CD4-positive, alpha-beta memory T cell (primary cell): ENCODE measurements at regions not wholly inside any gene's neighbourhood (a gene's known extent, or its start where the extent isn't known, plus 50 kb on each side); places are given as distances from the start of the nearest gene placed in this dataset.

Experiments
- CTCF ChIA-PET: fragments of 350-600 bp; sonication (Branson Sonifier 250); formaldehyde crosslinking; loops from one replicate; lab custom pipeline; 2021; ENCODE audit warnings: inconsistent platforms; ENCODE audit not compliant: partially characterized antibody; lab: Charles Lee
- POLR2A ChIA-PET: fragments of 350-600 bp; sonication (Branson Sonifier 250); formaldehyde crosslinking; loops from one replicate; lab custom pipeline; 2021; ENCODE audit not compliant: partially characterized antibody; lab: Charles Lee
- DNase-seq, 5 donors: peaks; one replicate each; pipeline versions ENCODE4 v3.0.0 to v3.0.0-alpha.2; 2020 to 2022; ENCODE audit warnings: mixed read lengths in 1 of 5
- H3K27ac ChIP-seq: one replicate; pipeline ENCODE4 v1.7.0; 2013; ENCODE audit warnings: low read depth, low read length
- H3K27me3 ChIP-seq: 2 replicates; pipeline ENCODE4 v1.7.0; 2013; ENCODE audit warnings: mild to moderate bottlenecking, low read length, moderate library complexity; ENCODE audit not compliant: insufficient read depth
- H3K36me3 ChIP-seq: 2 replicates; pipeline ENCODE4 v1.7.0; 2013; ENCODE audit warnings: mild to moderate bottlenecking, low read length, moderate library complexity; ENCODE audit not compliant: insufficient read depth
- H3K4me1 ChIP-seq: 2 replicates; pipeline ENCODE4 v1.7.0; 2013; ENCODE audit warnings: mild to moderate bottlenecking, low read length, moderate library complexity; ENCODE audit not compliant: insufficient read depth
- H3K4me3 ChIP-seq, 2 donors: one replicate each; pipeline ENCODE4 v1.7.0; 2013; ENCODE audit warnings: low read length in 2 of 2, mild to moderate bottlenecking in 1 of 2
- H3K9me3 ChIP-seq, 2 donors: one replicate each; pipeline ENCODE4 v1.7.0; 2013; ENCODE audit warnings: low read length in 2 of 2, control low read depth in 1 of 2; ENCODE audit not compliant: control insufficient read depth in 1 of 2
- H3K27ac Mint-ChIP-seq, 7 donors: one replicate each; pipeline ENCODE4 v1.8.0; 2020 to 2021; ENCODE audit warnings: mixed read lengths in 7 of 7, mild to moderate bottlenecking in 6 of 7, inconsistent platforms in 3 of 7, moderate library complexity in 3 of 7
- H3K27me3 Mint-ChIP-seq, 2 donors: one replicate each; pipeline ENCODE4 v1.8.0; 2020 to 2021; ENCODE audit warnings: mixed read lengths in 2 of 2
- H3K36me3 Mint-ChIP-seq, 2 donors: one replicate each; pipeline ENCODE4 v1.8.0; 2020 to 2021; ENCODE audit warnings: mixed read lengths in 2 of 2, inconsistent platforms in 1 of 2, mild to moderate bottlenecking in 1 of 2
- H3K4me1 Mint-ChIP-seq, 4 donors: one replicate each; pipeline ENCODE4 v1.8.0; 2020 to 2021; ENCODE audit warnings: mixed read lengths in 4 of 4, mild to moderate bottlenecking in 1 of 4
- H3K4me3 Mint-ChIP-seq, 8 donors: one replicate each; pipeline ENCODE4 v1.8.0; 2020 to 2021; ENCODE audit warnings: mixed read lengths in 8 of 8, mild to moderate bottlenecking in 7 of 8, moderate library complexity in 6 of 8, inconsistent platforms in 3 of 8
- H3K9me3 Mint-ChIP-seq, 8 donors: one replicate each; pipeline ENCODE4 v1.8.0; 2020 to 2021; ENCODE audit warnings: mixed read lengths in 8 of 8, mild to moderate bottlenecking in 5 of 8, inconsistent platforms in 3 of 8, moderate library complexity in 1 of 8
- intact Hi-C: fragments of 100-400 bp; cut with micrococcal nuclease; formaldehyde crosslinking; loops from one replicate; pipeline ENCODE4 v1.15.1; 2023

- intact Hi-C loops: no loop called here
Observed at GRCh38 chr6:113078791-113079190, 731.7 kb downstream of the RFPL4B start.

GRCh38 chr6:113082745-113083144 is 735.6 kb downstream of the RFPL4B start:
- Histone ChIP-seq H3K9me3 (peaks cover 0 to 3% of the 10 kb centered on the region in 2 donors), H3K4me3 (no peak overlapping the region), H3K4me1 (no peaks in the 10 kb centered on the region), H3K27ac (no peak overlapping the region), H3K36me3 (no peaks in the 10 kb centered on the region), H3K27me3 (no peaks in the 10 kb centered on the region)
- Mint-ChIP-seq H3K36me3 (no peaks in the 10 kb centered on the region), H3K27me3 (no peaks in the 10 kb centered on the region), H3K27ac (no peak overlapping the region), H3K4me3 (no peak overlapping the region), H3K4me1 (no peaks in the 10 kb centered on the region), H3K9me3 (peaks cover 0 to 9% (median 3%) of the 10 kb centered on the region in 8 donors)
- ChIA-PET POLR2A (no interaction called here), CTCF (no interaction called here)
- intact Hi-C loops: no loop called here
- no peak for DNase-seq

More at GRCh38 chr6:113078791-113079190, 731.7 kb downstream of the RFPL4B start:
- Histone ChIP-seq H3K4me1 (no peaks in the 10 kb centered on the region), H3K27me3 (no peaks in the 10 kb centered on the region), H3K9me3 (no peaks in the 10 kb centered on the region), H3K27ac (no peak overlapping the region), H3K4me3 (no peak overlapping the region), H3K36me3 (no peaks in the 10 kb centered on the region)
- Mint-ChIP-seq H3K9me3 (peaks cover 0 to 14% (median 4%) of the 10 kb centered on the region in 8 donors), H3K4me1 (no peaks in the 10 kb centered on the region), H3K36me3 (no peaks in the 10 kb centered on the region), H3K27me3 (no peaks in the 10 kb centered on the region), H3K4me3 (no peak overlapping the region), H3K27ac (no peak overlapping the region)
- ChIA-PET POLR2A (no interaction called here), CTCF (no interaction called here)
- no peak for DNase-seq

- Mint-ChIP-seq H3K36me3 (no peaks in the 10 kb centered on the region), H3K9me3 (peaks cover 0 to 10% (median 1%) of the 10 kb centered on the region in 8 donors), H3K27me3 (no peaks in the 10 kb centered on the region), H3K4me3 (no peak overlapping the region), H3K27ac (no peak overlapping the region), H3K4me1 (no peaks in the 10 kb centered on the region)
- ChIA-PET POLR2A (no interaction called here), CTCF (no interaction called here)
- intact Hi-C loops: no loop called here
- H3K27ac ChIP-seq: no peak overlapping the region
- peaks cover 0 to 4% of the 10 kb centered on the region in 2 donors for H3K9me3 ChIP-seq
- H3K36me3 ChIP-seq: no peaks in the 10 kb centered on the region
- no peaks in the 10 kb centered on the region for H3K4me1 ChIP-seq
- H3K27me3 ChIP-seq: no peaks in the 10 kb centered on the region
- no peak for DNase-seq
- no peak overlapping the region for H3K4me3 ChIP-seq
Observed at GRCh38 chr6:113083947-113084346, 736.8 kb downstream of the RFPL4B start.

DNA sequence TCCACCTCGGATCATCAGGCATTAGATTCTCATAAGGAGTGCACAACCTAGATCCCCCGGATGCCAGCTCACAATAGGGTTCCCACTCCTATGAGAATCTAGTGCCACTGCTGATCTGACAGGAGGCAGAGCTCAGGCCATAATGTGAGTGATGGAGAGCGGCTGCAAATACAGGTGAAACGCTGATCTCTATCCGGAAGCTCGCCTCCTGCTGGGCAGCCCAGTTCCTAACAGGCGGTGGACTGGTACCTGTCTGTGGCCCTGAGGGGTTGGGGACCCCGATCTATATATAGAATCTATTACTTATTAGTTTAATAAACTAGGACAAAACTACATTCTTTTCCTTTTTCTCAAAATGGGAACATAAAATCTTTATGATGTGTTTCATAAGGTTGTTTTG is 741.9 kb downstream of the RFPL4B start:
- Mint-ChIP-seq H3K36me3 (no peaks in the 10 kb centered on the region), H3K27me3 (no peaks in the 10 kb centered on the region), H3K4me1 (no peaks in the 10 kb centered on the region), H3K4me3 (no peak overlapping the region), H3K27ac (no peak overlapping the region), H3K9me3 (peaks cover 0 to 10% (median 2%) of the 10 kb centered on the region in 8 donors)
- intact Hi-C loops: no loop called here
- Histone ChIP-seq H3K27me3 (no peaks in the 10 kb centered on the region), H3K4me1 (no peaks in the 10 kb centered on the region), H3K4me3 (no peak overlapping the region), H3K9me3 (peaks cover 0 to 4% of the 10 kb centered on the region in 2 donors), H3K27ac (no peak overlapping the region), H3K36me3 (no peaks in the 10 kb centered on the region)
- no peak for DNase-seq
- ChIA-PET POLR2A (no interaction called here), CTCF (no interaction called here)

- intact Hi-C loops: no loop called here
- no peaks in the 10 kb centered on the region for H3K4me1 Mint-ChIP-seq
- H3K4me1 ChIP-seq: no peaks in the 10 kb centered on the region
- no peak overlapping the region for H3K27ac ChIP-seq
- DNase-seq: no peak
- no peaks in the 10 kb centered on the region for H3K36me3 ChIP-seq
- no peak overlapping the region for H3K4me3 Mint-ChIP-seq
- no peaks in the 10 kb centered on the region for H3K27me3 Mint-ChIP-seq
- H3K9me3 ChIP-seq: peaks cover 0 to under 1% of the 10 kb centered on the region in 2 donors
- H3K9me3 Mint-ChIP-seq: peaks cover 0 to 7% (median 5%) of the 10 kb centered on the region in 8 donors
- H3K27me3 ChIP-seq: no peaks in the 10 kb centered on the region
- CTCF ChIA-PET: no interaction called here
- H3K4me3 ChIP-seq: no peak overlapping the region
- no peak overlapping the region for H3K27ac Mint-ChIP-seq
- POLR2A ChIA-PET: no interaction called here
- H3K36me3 Mint-ChIP-seq: no peaks in the 10 kb centered on the region
Observed at GRCh38 chr6:113092795-113093194, 745.7 kb downstream of the RFPL4B start.

DNA sequence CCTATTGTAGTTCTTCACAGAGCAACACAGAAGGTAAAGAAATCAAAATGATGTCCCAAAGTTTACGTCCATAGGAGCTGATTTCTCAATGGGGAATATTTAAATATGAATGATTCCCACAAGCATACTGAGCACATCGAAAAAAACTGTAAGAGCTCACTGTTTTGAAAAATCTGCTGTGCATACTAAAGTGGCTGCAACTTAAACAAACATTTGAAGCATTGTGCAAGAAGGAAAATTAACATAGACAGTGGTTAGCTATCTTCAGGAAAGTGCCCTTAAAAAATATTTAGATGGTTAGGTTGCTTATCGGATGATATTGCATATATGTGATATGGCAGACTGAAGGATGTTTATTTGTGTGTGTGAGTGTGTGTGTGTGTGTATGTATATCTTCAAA is 747.6 kb downstream of the RFPL4B start:
- Mint-ChIP-seq H3K36me3 (no peaks in the 10 kb centered on the region), H3K4me3 (no peak overlapping the region), H3K4me1 (no peaks in the 10 kb centered on the region), H3K27ac (no peak overlapping the region), H3K27me3 (no peaks in the 10 kb centered on the region), H3K9me3 (peaks cover 0 to 9% (median 5%) of the 10 kb centered on the region in 8 donors)
- Histone ChIP-seq H3K9me3 (no peaks in the 10 kb centered on the region), H3K4me1 (no peaks in the 10 kb centered on the region), H3K27ac (no peak overlapping the region), H3K36me3 (no peaks in the 10 kb centered on the region), H3K4me3 (no peak overlapping the region), H3K27me3 (no peaks in the 10 kb centered on the region)
- CTCF ChIA-PET: no interaction called here
- DNase-seq: no peak
- POLR2A ChIA-PET: no interaction called here
- intact Hi-C loops: no loop called here

DNA sequence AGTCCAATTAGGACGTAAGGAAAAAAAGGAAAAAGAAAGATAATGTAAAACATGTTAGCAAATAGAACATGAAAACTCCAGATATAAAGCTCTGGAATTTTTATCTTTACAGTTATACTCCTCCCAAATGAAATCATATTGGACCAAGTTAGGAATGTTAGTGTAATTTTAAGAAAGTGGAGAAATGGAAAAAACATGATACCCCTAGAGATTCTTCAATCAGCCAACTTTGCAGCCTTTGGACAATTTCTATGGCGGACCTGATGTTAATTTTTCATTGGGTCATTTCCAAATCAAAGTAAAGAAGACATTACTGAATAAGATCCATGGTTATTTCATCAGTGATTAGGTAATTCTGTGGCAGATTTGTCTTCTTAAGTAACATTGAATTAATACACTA is 748.7 kb downstream of the RFPL4B start:
- intact Hi-C loops: no loop called here
- no peaks in the 10 kb centered on the region for H3K36me3 Mint-ChIP-seq
- H3K9me3 Mint-ChIP-seq: peaks cover 0 to 12% (median 5%) of the 10 kb centered on the region in 8 donors
- H3K27ac Mint-ChIP-seq: no peak overlapping the region
- CTCF ChIA-PET: no interaction called here
- no peaks in the 10 kb centered on the region for H3K4me1 Mint-ChIP-seq
- no peaks in the 10 kb centered on the region for H3K36me3 ChIP-seq
- H3K27me3 ChIP-seq: no peaks in the 10 kb centered on the region
- DNase-seq: no peak
- no peak overlapping the region for H3K4me3 Mint-ChIP-seq
- POLR2A ChIA-PET: no interaction called here
- no peak overlapping the region for H3K27ac ChIP-seq
- no peaks in the 10 kb centered on the region for H3K9me3 ChIP-seq
- H3K4me3 ChIP-seq: no peak overlapping the region
- H3K27me3 Mint-ChIP-seq: no peaks in the 10 kb centered on the region
- no peaks in the 10 kb centered on the region for H3K4me1 ChIP-seq

GRCh38 chr6:113102761-113103160 is 754.4 kb upstream of the MARCKS start:
- H3K4me3 ChIP-seq: no peak overlapping the region
- H3K27ac Mint-ChIP-seq: no peak overlapping the region
- ChIA-PET POLR2A (no interaction called here), CTCF (no interaction called here)
- H3K4me1 ChIP-seq: no peaks in the 10 kb centered on the region
- H3K4me3 Mint-ChIP-seq: no peak overlapping the region
- H3K36me3 ChIP-seq: no peaks in the 10 kb centered on the region
- DNase-seq: no peak
- H3K4me1 Mint-ChIP-seq: no peaks in the 10 kb centered on the region
- no peaks in the 10 kb centered on the region for H3K9me3 ChIP-seq
- no peak overlapping the region for H3K27ac ChIP-seq
- H3K36me3 Mint-ChIP-seq: no peaks in the 10 kb centered on the region
- H3K27me3 Mint-ChIP-seq: no peaks in the 10 kb centered on the region
- no peaks in the 10 kb centered on the region for H3K27me3 ChIP-seq
- H3K9me3 Mint-ChIP-seq: peaks cover 0 to 7% (median 2%) of the 10 kb centered on the region in 8 donors
- intact Hi-C loops: no loop called here
